BLaER1 treated with 17β-estradiol and CSF1 and Interleukin-3, amounts not matched to agents 10 nM and 100 nM (cell line): ENCODE measurements at regions not wholly inside any gene's neighbourhood (a gene's known extent, or its start where the extent isn't known, plus 50 kb on each side); places are given as distances from the start of the nearest gene placed in this dataset.
A peak's percentile ranks its signal among the peaks of the same experiment; 100 is the strongest.

Experiments
- H3K27ac ChIP-seq, 11 experiments: shearing (Covaris generic); formaldehyde crosslinking; 2 replicates each; pipeline ENCODE4 v1.8.1; 2022
- H3K27me3 ChIP-seq, 11 experiments: shearing (Covaris generic); formaldehyde crosslinking; 2 replicates each; pipeline ENCODE4 v1.8.1; 2022
- H3K36me3 ChIP-seq, 11 experiments: shearing (Covaris generic); formaldehyde crosslinking; 2 replicates each; pipeline ENCODE4 v1.8.1; 2022
- H3K4me1 ChIP-seq, 10 experiments: shearing (Covaris generic); formaldehyde crosslinking; 2 replicates each; pipeline ENCODE4 v1.8.1; 2022
- H3K4me2 ChIP-seq, 11 experiments: shearing (Covaris generic); formaldehyde crosslinking; 2 replicates each; pipeline ENCODE4 v1.8.1; 2022
- H3K4me3 ChIP-seq, 10 experiments: shearing (Covaris generic); formaldehyde crosslinking; 2 replicates each; pipeline ENCODE4 v1.8.1; 2022
- H3K9ac ChIP-seq, 11 experiments: shearing (Covaris generic); formaldehyde crosslinking; 2 replicates each; pipeline ENCODE4 v1.8.1; 2022
- H3K9me3 ChIP-seq, 11 experiments: shearing (Covaris generic); formaldehyde crosslinking; replicated peaks in 1 of 11; 2 replicates each; pipeline ENCODE4 v1.8.1; 2022
- H4K20me1 ChIP-seq, 11 experiments: shearing (Covaris generic); formaldehyde crosslinking; 2 replicates each; pipeline ENCODE4 v1.8.1; 2022
- Cebpa-rat ChIP-seq, 11 experiments: shearing (Covaris generic); IDR thresholded peaks; 2 replicates each; pipeline ENCODE4 v1.8.1; 2022

DNA sequence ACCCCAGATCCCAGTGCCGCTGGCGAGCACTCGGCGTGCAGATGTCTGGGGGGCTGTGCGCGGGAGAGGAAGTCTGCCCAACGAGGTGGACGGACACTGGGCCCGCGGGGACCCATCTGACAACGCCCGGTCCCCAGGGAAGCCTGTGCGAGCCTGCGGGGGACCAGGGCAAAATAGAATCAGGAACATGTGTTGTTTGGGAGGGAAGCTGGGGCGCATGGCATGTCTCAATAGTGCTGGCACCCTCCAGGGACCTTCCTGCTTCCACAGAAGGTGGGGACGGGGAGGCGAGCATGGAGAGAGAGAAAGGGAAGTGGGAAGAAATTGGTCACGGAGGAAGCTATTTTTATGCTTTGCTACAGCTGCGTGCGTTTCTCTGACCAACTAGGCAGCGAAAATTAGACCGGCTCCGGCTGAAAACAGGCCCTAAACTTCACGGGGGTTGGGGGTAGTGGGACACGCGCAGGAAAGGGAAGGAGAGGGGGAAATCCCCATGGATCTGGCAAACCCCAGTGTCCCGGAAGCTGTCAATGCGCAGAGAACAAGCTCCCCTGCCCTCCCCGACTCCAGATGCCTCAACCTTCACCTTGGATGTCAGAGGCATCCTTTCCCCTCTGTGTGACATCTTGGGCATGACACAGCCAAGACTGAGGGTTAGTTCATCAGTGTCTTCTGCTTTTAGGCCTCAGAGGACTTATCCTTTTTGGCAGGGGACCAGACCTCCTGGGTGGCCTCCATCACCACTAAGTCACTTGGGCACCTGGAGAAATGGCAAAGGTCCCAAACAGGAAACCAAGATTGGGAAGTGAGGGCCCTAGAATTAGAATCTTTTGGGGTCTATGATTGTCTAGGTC lies 169.8 kb upstream of the BCOR start:
- H3K4me2 ChIP-seq = peak overlapping the region; percentile 73 to 93 (median 87)
- H3K36me3 ChIP-seq = no peaks in the 10 kb centered on the region
- H3K9me3 ChIP-seq = peaks cover 9 to 17% (median 13%) of the 10 kb centered on the region in 11 experiments; a peak in 19 of 22 replicates
- H4K20me1 ChIP-seq = no peaks in the 10 kb centered on the region
- H3K27ac ChIP-seq = peak overlapping the region; percentile 55 to 91 (median 87); a peak in 21 of 22 replicates
- peaks cover 0 to 12% (median 0%) of the 10 kb centered on the region in 11 experiments; a peak in 2 of 22 replicates for H3K27me3 ChIP-seq
- peaks cover 70 to 88% (median 86%) of the 10 kb centered on the region in 10 experiments for H3K4me1 ChIP-seq
- peak overlapping the region; percentile 54 to 83 (median 81); a peak in 21 of 22 replicates for H3K9ac ChIP-seq
- H3K4me3 ChIP-seq = peak overlapping the region; percentile 44 to 70 (median 54)
- TF ChIP-seq Cebpa-rat (IDR thresholded peaks at IDR 0.05) = peak in 4 of 11 experiments; percentile 27 to 55 (median 40); a peak in 3 of 22 replicates

DNA sequence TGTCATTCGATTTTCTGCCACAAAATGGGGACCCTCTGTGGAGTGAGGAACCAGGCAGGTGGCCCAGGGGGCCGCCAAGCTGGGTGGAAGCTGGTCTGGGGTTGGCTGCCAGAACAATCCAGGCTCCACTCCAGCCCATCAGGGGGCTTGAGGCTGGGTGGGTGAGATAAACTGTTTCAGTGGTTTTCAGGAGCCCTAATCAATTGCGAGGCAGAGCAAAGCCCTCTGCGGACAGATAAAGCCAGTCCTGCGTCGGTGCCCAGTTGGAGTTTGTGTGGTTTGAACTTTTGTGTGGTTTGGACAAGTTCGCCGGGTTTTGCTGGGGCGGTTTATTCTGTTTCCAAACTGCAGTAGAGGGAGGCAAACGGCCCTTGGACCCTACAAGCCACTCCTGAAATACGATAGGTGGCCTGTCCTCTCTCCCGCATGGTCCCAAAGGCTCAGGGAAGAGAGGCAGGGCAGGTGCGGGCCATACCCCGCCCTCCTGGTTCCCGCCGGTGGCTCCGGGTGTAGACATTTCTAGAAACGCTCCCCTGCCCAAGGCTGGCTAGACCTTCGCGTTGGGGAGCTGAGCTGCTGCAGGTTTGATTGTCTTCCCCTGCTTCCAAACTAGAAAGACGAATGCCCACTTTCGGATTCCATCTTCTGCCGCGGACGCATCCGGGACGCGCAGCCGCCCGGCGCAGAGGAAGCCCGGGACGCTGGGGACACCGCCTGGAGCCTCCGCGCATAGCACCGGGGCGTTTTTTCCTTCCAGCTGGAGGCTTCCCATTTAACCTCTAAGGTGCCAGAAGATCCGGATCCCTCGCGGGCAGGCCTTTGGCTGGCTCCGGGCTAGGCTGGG lies 169.0 kb upstream of the BCOR start:
- H4K20me1 ChIP-seq = no peaks in the 10 kb centered on the region
- H3K4me2 ChIP-seq = peak overlapping the region; percentile 73 to 93 (median 87)
- H3K9me3 ChIP-seq = peaks cover 9 to 17% (median 13%) of the 10 kb centered on the region in 11 experiments; a peak in 19 of 22 replicates

DNA sequence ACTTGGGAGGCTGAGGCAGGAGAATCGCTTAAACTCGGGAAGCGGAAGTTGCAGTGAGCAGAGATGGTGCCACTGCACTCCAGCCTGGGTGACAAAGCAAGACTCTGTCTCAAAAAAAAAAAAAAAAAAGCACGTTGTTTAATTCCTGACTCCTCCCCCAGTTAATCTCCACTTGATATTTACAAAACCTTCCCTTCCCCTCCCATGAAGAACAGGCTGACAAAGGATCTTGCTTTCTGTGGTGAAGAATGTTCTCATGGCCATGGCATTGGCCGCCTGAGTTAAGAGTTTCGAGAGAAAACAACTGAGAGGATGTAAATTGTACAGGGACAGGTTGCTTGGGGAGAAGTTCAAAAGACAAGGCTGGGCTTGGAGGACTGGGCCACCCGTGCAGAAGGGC lies 168.2 kb upstream of the BCOR start:
- peaks cover 3 to 13% (median 6%) of the 10 kb centered on the region in 11 experiments; a peak in 19 of 22 replicates for H3K9me3 ChIP-seq
- no peaks in the 10 kb centered on the region for H3K36me3 ChIP-seq
- peaks cover 70 to 87% (median 83%) of the 10 kb centered on the region in 10 experiments for H3K4me1 ChIP-seq
- H3K9ac ChIP-seq = peak overlapping the region in 8 of 11 experiments; percentile 72 to 83 (median 82); a peak in 13 of 22 replicates
- peak overlapping the region in 9 of 11 experiments; percentile 77 to 91 (median 89); a peak in 17 of 22 replicates for H3K27ac ChIP-seq
- peaks cover 0 to 12% (median 0%) of the 10 kb centered on the region in 11 experiments; a peak in 2 of 22 replicates for H3K27me3 ChIP-seq
- H3K4me3 ChIP-seq = peak overlapping the region in 2 of 10 experiments; percentile 61 to 70; a peak in 4 of 20 replicates
- no peak for TF ChIP-seq Cebpa-rat (IDR thresholded peaks at IDR 0.05)
- H3K4me2 ChIP-seq = peak overlapping the region; percentile 73 to 93 (median 87)
- H4K20me1 ChIP-seq = no peaks in the 10 kb centered on the region

More for the DNA sequence above, 169.0 kb upstream of the BCOR start:
- peaks cover 0 to 12% (median 0%) of the 10 kb centered on the region in 11 experiments; a peak in 2 of 22 replicates for H3K27me3 ChIP-seq
- H3K36me3 ChIP-seq = no peaks in the 10 kb centered on the region
- H3K9ac ChIP-seq = peak overlapping the region; percentile 54 to 83 (median 81)
- H3K27ac ChIP-seq = peak overlapping the region; percentile 55 to 91 (median 87); a peak in 21 of 22 replicates
- H3K4me3 ChIP-seq = peak overlapping the region; percentile 44 to 70 (median 54)
- peaks cover 70 to 87% (median 83%) of the 10 kb centered on the region in 10 experiments for H3K4me1 ChIP-seq
- TF ChIP-seq Cebpa-rat (IDR thresholded peaks at IDR 0.05) = no peak

DNA sequence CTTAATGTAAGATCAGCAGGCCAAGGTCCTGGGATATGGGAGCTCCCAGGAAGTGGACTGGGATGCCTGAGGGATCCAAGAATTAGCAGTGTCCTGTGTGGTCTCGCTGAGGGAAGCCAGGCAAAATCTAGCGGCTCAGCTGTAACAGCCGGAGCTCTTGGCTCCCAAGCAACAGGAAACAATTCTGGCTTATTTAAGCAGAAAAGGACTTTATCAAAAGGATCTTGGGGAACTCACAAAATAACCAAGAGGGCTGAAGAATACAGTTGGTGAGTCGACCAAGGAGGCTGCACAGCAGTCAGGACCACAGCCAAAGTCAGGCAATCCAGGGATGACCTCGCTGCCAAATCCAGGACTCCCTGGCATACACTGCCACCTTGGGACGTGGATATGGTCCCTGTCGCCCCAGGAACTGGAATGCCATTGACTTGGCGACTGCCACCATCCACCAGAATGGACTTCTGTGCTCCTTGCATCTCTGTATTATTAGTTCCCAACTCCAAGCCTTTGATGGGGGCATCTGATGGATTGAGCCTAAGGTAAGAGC lies 165.3 kb upstream of the BCOR start:
- Histone ChIP-seq H4K20me1 (no peaks in the 10 kb centered on the region), H3K27me3 (peaks cover 0 to 12% (median 0%) of the 10 kb centered on the region in 11 experiments; a peak in 2 of 22 replicates), H3K4me3 (no peak overlapping the region), H3K4me2 (peak overlapping the region; percentile 4 to 64 (median 31); a peak in 18 of 22 replicates), H3K9ac (no peak overlapping the region), H3K36me3 (no peaks in the 10 kb centered on the region), H3K9me3 (peaks cover 0 to 7% (median 0%) of the 10 kb centered on the region in 11 experiments; a peak in 1 of 22 replicates), H3K27ac (no peak overlapping the region), H3K4me1 (peaks cover 46 to 71% (median 64%) of the 10 kb centered on the region in 10 experiments)
- TF ChIP-seq Cebpa-rat (IDR thresholded peaks at IDR 0.05) = no peak

DNA sequence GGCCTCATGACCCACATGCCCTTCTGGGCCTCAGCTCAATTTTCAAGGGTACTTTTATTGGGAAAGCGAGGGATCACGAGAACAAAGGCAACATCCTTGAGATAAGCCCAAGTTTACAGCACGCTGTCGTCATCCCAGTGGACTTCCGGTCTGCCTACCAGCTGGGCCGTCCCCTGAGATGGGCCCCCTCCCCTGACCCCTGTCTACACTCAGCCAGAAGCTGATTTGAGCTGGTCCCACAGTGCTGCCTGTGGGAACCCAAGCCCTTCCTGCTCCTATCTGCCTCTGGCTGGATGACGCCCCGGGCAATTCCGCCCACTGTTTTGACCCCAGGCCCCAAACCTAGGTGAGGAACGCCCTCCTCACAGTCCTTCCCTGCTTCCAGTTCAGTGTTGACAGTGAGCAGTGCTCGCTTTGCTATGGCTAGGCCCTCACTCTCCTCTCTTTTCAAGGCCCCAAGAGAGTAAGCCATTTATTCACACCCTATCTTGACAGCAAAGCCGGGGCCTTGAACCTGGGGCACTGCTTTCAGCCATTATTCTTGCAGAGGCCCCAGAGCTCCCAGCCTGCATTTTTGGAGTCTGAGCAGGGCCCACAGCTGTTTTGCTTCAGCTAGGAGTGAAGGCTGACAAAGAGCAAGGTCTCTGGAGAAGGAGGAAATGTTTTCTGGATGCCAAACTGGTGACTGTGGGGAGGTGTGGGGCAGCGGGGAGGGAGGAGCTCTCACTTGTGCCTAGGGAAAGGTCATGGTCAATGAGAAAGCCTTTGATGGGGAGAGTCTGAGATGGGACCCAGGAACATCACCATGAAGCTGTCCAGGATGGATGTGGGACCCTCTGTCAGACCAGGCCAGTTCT lies 164.6 kb upstream of the BCOR start:
- Histone ChIP-seq H3K36me3 (no peaks in the 10 kb centered on the region), H3K4me2 (peak overlapping the region; percentile 4 to 64 (median 31); a peak in 18 of 22 replicates), H3K9me3 (peaks cover 0 to 7% (median 0%) of the 10 kb centered on the region in 11 experiments; a peak in 1 of 22 replicates), H3K4me3 (no peak overlapping the region), H4K20me1 (no peaks in the 10 kb centered on the region), H3K9ac (no peak overlapping the region), H3K4me1 (peaks cover 39 to 64% (median 57%) of the 10 kb centered on the region in 10 experiments), H3K27ac (no peak overlapping the region), H3K27me3 (peaks cover 0 to 12% (median 0%) of the 10 kb centered on the region in 11 experiments; a peak in 2 of 22 replicates)
- no peak for TF ChIP-seq Cebpa-rat (IDR thresholded peaks at IDR 0.05)

DNA sequence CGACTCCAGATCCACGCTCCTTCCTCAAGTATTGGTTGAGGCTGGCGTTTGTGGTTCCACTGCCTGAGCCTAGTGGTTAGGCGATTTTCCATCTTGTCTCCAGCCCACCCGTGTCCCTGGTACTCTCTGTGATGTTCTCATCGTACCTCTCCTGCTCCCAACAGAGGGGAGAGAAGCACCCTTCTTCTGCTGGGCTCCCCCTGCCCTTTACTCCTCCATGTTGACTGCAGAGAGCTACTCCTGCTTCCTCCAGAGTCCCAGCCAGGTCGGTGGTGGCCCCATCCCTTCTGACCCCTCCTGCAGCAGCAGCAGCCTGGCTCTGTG lies 164.0 kb upstream of the BCOR start:
- Histone ChIP-seq H3K4me2 (peak overlapping the region in 1 of 11 experiments; percentile 44; a peak in 1 of 22 replicates), H3K36me3 (no peaks in the 10 kb centered on the region), H3K27ac (no peak overlapping the region)

DNA sequence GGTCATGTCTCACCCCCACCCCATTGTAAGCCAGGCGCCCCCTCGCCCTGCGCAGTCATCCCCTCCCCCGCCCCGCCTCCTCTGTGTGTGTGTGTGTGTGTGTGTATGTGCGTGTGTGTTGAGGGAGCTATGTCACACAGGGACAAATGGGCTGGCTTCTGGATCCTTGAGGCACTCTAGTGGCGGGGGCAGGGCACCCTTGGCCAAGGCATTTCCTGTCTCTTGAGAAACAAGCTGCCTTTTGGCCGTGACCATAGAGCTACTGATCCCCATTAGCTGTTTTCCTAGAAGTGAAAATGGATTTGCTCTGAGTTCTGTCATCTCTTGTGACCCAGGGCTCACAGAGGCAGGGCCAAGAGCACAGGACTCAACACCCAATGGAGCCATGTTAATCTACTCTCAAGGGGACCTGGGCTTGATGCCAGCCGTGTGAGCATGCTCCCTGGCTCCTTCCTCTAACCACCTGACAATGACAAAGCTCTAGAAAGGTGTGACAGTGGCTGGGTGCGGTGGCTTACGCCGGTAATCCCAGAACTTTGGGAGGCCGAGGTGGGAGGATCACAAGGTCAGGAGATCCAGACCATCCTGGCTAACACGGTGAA lies 162.5 kb upstream of the BCOR start:
- no peak for TF ChIP-seq Cebpa-rat (IDR thresholded peaks at IDR 0.05)
- Histone ChIP-seq H3K36me3 (no peaks in the 10 kb centered on the region), H3K27me3 (no peaks in the 10 kb centered on the region; a peak in 1 of 22 replicates)

More for the DNA sequence above, 164.0 kb upstream of the BCOR start:
- Histone ChIP-seq H3K4me1 (peaks cover 33 to 59% (median 52%) of the 10 kb centered on the region in 10 experiments), H3K27me3 (peaks cover 0 to 9% (median 0%) of the 10 kb centered on the region in 11 experiments; a peak in 2 of 22 replicates), H3K9me3 (peaks cover 0 to 7% (median 0%) of the 10 kb centered on the region in 11 experiments; a peak in 1 of 22 replicates), H4K20me1 (no peaks in the 10 kb centered on the region), H3K4me3 (no peak overlapping the region), H3K9ac (no peak overlapping the region)
- no peak for TF ChIP-seq Cebpa-rat (IDR thresholded peaks at IDR 0.05)

More for the DNA sequence above, 162.5 kb upstream of the BCOR start:
- Histone ChIP-seq H3K4me2 (peak overlapping the region in 10 of 11 experiments; percentile 16 to 69 (median 40); a peak in 15 of 22 replicates), H4K20me1 (no peaks in the 10 kb centered on the region), H3K4me3 (no peak overlapping the region), H3K9ac (no peak overlapping the region), H3K4me1 (peaks cover 20 to 43% (median 36%) of the 10 kb centered on the region in 10 experiments; a peak in 18 of 20 replicates), H3K9me3 (peaks cover 0 to 7% (median 0%) of the 10 kb centered on the region in 11 experiments; a peak in 1 of 22 replicates), H3K27ac (peak overlapping the region in 5 of 11 experiments; percentile 17 to 50 (median 38); a peak in 6 of 22 replicates)
